Gastrocnemius medialis (tissue), 4 donors: ENCODE measurements at regions not wholly inside any gene's neighbourhood (a gene's known extent, or its start where the extent isn't known, plus 50 kb on each side); places are given as distances from the start of the nearest gene placed in this dataset.

Source experiments
- ATAC-seq, 2 donors: fragments of 150-250 bp; one replicate each; pipeline ENCODE4 v1.9.1; 2016
- DNase-seq, 2 donors: peaks; one replicate each; pipeline ENCODE4 v3.0.0-alpha.2; 2019
- H3K27ac ChIP-seq, 4 donors: fragments of 200-600 bp; sonication (generic); 1 replicate in 1 of 4; 2 replicates in 3 of 4; pipeline ENCODE4 v1.5.1; 2016 to 2018; ENCODE audit warnings: mild to moderate bottlenecking in 2 of 4, moderate library complexity in 1 of 4
- H3K27me3 ChIP-seq, 3 donors: fragments of 200-600 bp; sonication (generic) in 2 of 3; 1 replicate in 1 of 3; 2 replicates in 2 of 3; pipeline versions ENCODE4 v1.5.1 to v1.6.0; 2016 to 2019; ENCODE audit warnings: mild to moderate bottlenecking in 1 of 3, moderate library complexity in 1 of 3
- H3K36me3 ChIP-seq, 2 donors: fragments of 200-600 bp; sonication (generic) in 1 of 2; one replicate each; pipeline ENCODE4 v1.5.1; 2017 to 2018
- H3K4me1 ChIP-seq, 2 donors: fragments of 200-600 bp; sonication (generic) in 1 of 2; one replicate each; pipeline ENCODE4 v1.5.1; 2016 to 2017; ENCODE audit warnings: mild to moderate bottlenecking in 2 of 2
- H3K4me3 ChIP-seq, 4 donors: fragments of 200-600 bp; sonication (generic) in 3 of 4; 1 replicate in 1 of 4; 2 replicates in 3 of 4; pipeline ENCODE4 v1.5.1; 2016 to 2019; ENCODE audit warnings: mild to moderate bottlenecking in 2 of 4
- H3K9me3 ChIP-seq, 3 donors: fragments of 200-600 bp; sonication (generic) in 2 of 3; 1 replicate in 1 of 3; 2 replicates in 2 of 3; pipeline ENCODE4 v1.5.1; 2016 to 2019
- CTCF ChIP-seq, 5 experiments: fragments of 450-650 bp in 3 of 5; fragments of 200-600 bp in 2 of 5; sonication (generic) in 2 of 5; IDR thresholded peaks in 4 of 5; conservative IDR thresholded peaks in 1 of 5; 1 replicate in 4 of 5; 2 replicates in 1 of 5; pipeline ENCODE4 v1.5.1; 2016 to 2019; ENCODE audit warnings: antibody characterized with exemption in 5 of 5, mild to moderate bottlenecking in 3 of 5, moderate library complexity in 3 of 5
- POLR2A ChIP-seq, 2 donors: fragments of 450-650 bp; IDR thresholded peaks; one replicate each; pipeline ENCODE4 v1.6.1; 2017; ENCODE audit warnings: antibody characterized with exemption in 2 of 2, mild to moderate bottlenecking in 2 of 2, moderate library complexity in 2 of 2
- in situ Hi-C, 4 donors: fragments of 200-750 bp; cut with MboI; loops; one replicate each; pipeline versions ENCODE4 v1.15.0 to v1.8.0; 2017; ENCODE audit warnings: low sequenced_read_pairs in 4 of 4
- intact Hi-C: fragments of 100-400 bp; cut with DNase I; formaldehyde crosslinking; loops from one replicate; pipeline ENCODE4 v1.15.1; 2023; ENCODE audit warnings: low total_unique reads

GRCh38 chr14:41380017-41380416 lies 226.7 kb upstream of the LRFN5 start:
- Histone ChIP-seq H3K4me1 (no peaks in the 10 kb centered on the region), H3K27me3 (no peaks in the 10 kb centered on the region), H3K9me3 (no peaks in the 10 kb centered on the region), H3K27ac (no peak overlapping the region), H3K36me3 (no peaks in the 10 kb centered on the region), H3K4me3 (no peak overlapping the region)
- no peak for ATAC-seq
- in situ Hi-C loops, result no loop called here
- DNase-seq, result no peak
- intact Hi-C loops, result no loop called here
- TF ChIP-seq POLR2A (IDR thresholded peaks at IDR 0.05), result no peak
- no peak for TF ChIP-seq CTCF (IDR thresholded peaks at IDR 0.05 in 4 of 5, conservative IDR thresholded peaks at IDR 0.05 in 1 of 5)

- Histone ChIP-seq H3K36me3 (no peaks in the 10 kb centered on the region), H3K27ac (no peak overlapping the region), H3K9me3 (no peaks in the 10 kb centered on the region), H3K4me1 (no peaks in the 10 kb centered on the region), H3K27me3 (no peaks in the 10 kb centered on the region), H3K4me3 (no peak overlapping the region)
- TF ChIP-seq POLR2A (IDR thresholded peaks at IDR 0.05), result no peak
- no peak for TF ChIP-seq CTCF (IDR thresholded peaks at IDR 0.05 in 4 of 5, conservative IDR thresholded peaks at IDR 0.05 in 1 of 5)
- DNase-seq (no peak), ATAC-seq (no peak)
- intact Hi-C loops, result no loop called here
- in situ Hi-C loops, result no loop called here
Measured at GRCh38 chr14:41378526-41378925, 228.2 kb upstream of the LRFN5 start.

- TF ChIP-seq CTCF (IDR thresholded peaks at IDR 0.05 in 4 of 5, conservative IDR thresholded peaks at IDR 0.05 in 1 of 5) (no peak), POLR2A (IDR thresholded peaks at IDR 0.05) (no peak)
Measured at GRCh38 chr14:41377932-41378331, 228.7 kb upstream of the LRFN5 start.

GRCh38 chr14:41374092-41374491 lies 232.6 kb upstream of the LRFN5 start:
- H3K4me3 ChIP-seq, result no peak overlapping the region
- H3K4me1 ChIP-seq, result no peaks in the 10 kb centered on the region
- in situ Hi-C loops, result no loop called here
- no peaks in the 10 kb centered on the region for H3K9me3 ChIP-seq
- ATAC-seq (no peak), DNase-seq (no peak)
- TF ChIP-seq CTCF (IDR thresholded peaks at IDR 0.05 in 4 of 5, conservative IDR thresholded peaks at IDR 0.05 in 1 of 5) (no peak), POLR2A (IDR thresholded peaks at IDR 0.05) (no peak)
- no peaks in the 10 kb centered on the region for H3K27me3 ChIP-seq
- H3K36me3 ChIP-seq, result no peaks in the 10 kb centered on the region
- intact Hi-C loops, result no loop called here
- H3K27ac ChIP-seq, result no peak overlapping the region

More at GRCh38 chr14:41377932-41378331, 228.7 kb upstream of the LRFN5 start:
- Histone ChIP-seq H3K4me1 (no peaks in the 10 kb centered on the region), H3K4me3 (no peak overlapping the region), H3K36me3 (no peaks in the 10 kb centered on the region), H3K27ac (no peak overlapping the region), H3K9me3 (no peaks in the 10 kb centered on the region), H3K27me3 (no peaks in the 10 kb centered on the region)
- in situ Hi-C loops, result no loop called here
- intact Hi-C loops, result no loop called here
- no peak for DNase-seq
- no peak for ATAC-seq

GRCh38 chr14:41362139-41362538 lies 244.5 kb upstream of the LRFN5 start:
- no peaks in the 10 kb centered on the region for H3K36me3 ChIP-seq

More at GRCh38 chr14:41362139-41362538, 244.5 kb upstream of the LRFN5 start:
- no peak for ATAC-seq
- TF ChIP-seq CTCF (IDR thresholded peaks at IDR 0.05 in 4 of 5, conservative IDR thresholded peaks at IDR 0.05 in 1 of 5), result no peak
- TF ChIP-seq POLR2A (IDR thresholded peaks at IDR 0.05), result no peak
- DNase-seq, result no peak
- in situ Hi-C loops, result no loop called here
- H3K27ac ChIP-seq, result no peak overlapping the region
- H3K9me3 ChIP-seq, result no peaks in the 10 kb centered on the region
- intact Hi-C loops, result no loop called here
- H3K4me3 ChIP-seq, result no peak overlapping the region
- H3K27me3 ChIP-seq, result no peaks in the 10 kb centered on the region
- no peaks in the 10 kb centered on the region for H3K4me1 ChIP-seq
